Panc1 (cell line): ENCODE measurements at regions not wholly inside any gene's neighbourhood (a gene's known extent, or its start where the extent isn't known, plus 50 kb on each side); places are given as distances from the start of the nearest gene placed in this dataset.

ENCODE experiments used
- SIN3A ChIP-seq: IDR thresholded peaks from 2 replicates; pipeline ENCODE4 v1.6.1; 2012; ENCODE audit warnings: low read depth, mild to moderate bottlenecking, low read length, moderate library complexity, borderline replicate concordance; ENCODE audit not compliant: insufficient read depth
- TCF7L2 ChIP-seq: IDR thresholded peaks from 2 replicates; pipeline ENCODE4 v1.6.1; 2011; ENCODE audit warnings: mild to moderate bottlenecking, low read depth, low read length, inconsistent platforms
- TF ChIP-seq, protein P1 (sequence below): fragments of 450-650 bp; IDR thresholded peaks from 2 replicates; pipeline ENCODE4 v1.5.1; 2017; ENCODE audit warnings: mild to moderate bottlenecking
- TF ChIP-seq, protein P2 (sequence below), 2 experiments: IDR thresholded peaks; 2 replicates each; pipeline ENCODE4 v1.6.1; 2011 to 2012; ENCODE audit warnings: low read depth in 2 of 2, control low read depth in 1 of 2, low read length in 1 of 2, mild to moderate bottlenecking in 1 of 2, moderate library complexity in 1 of 2; ENCODE audit not compliant: insufficient read depth in 1 of 2

DNA sequence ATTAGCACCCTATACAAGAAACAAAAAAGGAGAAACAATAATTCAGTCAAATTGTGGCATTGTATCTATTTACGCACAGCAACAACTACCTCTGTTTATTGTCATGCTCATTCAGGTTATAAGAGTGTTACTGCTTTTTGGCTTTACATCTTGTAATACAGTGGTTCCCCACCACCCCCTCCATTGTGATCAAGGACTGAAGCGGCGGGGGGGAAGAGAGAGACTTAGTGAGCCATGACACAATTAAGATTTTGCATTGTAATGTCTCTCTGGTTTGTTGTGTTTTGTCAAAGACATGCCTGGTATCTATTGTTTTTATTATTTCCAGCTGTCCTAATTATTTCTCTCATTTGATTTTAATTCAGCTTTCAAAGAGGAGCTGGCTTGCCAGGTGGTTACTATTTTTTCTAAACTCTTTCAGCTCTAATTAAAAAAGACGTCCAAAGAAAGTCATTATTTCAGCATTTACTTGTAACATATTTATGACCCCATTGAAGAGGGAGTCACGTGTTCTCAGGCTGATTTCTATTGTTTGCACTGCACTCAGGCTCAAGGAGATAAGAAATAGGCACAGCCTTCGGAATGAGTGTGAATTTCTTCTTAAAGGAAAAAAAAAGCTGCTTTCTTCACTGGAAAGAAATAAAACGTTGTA is 234.4 kb upstream of the TBL1XR1 start:
- TF ChIP-seq, protein P1, sequence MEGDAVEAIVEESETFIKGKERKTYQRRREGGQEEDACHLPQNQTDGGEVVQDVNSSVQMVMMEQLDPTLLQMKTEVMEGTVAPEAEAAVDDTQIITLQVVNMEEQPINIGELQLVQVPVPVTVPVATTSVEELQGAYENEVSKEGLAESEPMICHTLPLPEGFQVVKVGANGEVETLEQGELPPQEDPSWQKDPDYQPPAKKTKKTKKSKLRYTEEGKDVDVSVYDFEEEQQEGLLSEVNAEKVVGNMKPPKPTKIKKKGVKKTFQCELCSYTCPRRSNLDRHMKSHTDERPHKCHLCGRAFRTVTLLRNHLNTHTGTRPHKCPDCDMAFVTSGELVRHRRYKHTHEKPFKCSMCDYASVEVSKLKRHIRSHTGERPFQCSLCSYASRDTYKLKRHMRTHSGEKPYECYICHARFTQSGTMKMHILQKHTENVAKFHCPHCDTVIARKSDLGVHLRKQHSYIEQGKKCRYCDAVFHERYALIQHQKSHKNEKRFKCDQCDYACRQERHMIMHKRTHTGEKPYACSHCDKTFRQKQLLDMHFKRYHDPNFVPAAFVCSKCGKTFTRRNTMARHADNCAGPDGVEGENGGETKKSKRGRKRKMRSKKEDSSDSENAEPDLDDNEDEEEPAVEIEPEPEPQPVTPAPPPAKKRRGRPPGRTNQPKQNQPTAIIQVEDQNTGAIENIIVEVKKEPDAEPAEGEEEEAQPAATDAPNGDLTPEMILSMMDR: no peak
- TF ChIP-seq, protein P2, sequence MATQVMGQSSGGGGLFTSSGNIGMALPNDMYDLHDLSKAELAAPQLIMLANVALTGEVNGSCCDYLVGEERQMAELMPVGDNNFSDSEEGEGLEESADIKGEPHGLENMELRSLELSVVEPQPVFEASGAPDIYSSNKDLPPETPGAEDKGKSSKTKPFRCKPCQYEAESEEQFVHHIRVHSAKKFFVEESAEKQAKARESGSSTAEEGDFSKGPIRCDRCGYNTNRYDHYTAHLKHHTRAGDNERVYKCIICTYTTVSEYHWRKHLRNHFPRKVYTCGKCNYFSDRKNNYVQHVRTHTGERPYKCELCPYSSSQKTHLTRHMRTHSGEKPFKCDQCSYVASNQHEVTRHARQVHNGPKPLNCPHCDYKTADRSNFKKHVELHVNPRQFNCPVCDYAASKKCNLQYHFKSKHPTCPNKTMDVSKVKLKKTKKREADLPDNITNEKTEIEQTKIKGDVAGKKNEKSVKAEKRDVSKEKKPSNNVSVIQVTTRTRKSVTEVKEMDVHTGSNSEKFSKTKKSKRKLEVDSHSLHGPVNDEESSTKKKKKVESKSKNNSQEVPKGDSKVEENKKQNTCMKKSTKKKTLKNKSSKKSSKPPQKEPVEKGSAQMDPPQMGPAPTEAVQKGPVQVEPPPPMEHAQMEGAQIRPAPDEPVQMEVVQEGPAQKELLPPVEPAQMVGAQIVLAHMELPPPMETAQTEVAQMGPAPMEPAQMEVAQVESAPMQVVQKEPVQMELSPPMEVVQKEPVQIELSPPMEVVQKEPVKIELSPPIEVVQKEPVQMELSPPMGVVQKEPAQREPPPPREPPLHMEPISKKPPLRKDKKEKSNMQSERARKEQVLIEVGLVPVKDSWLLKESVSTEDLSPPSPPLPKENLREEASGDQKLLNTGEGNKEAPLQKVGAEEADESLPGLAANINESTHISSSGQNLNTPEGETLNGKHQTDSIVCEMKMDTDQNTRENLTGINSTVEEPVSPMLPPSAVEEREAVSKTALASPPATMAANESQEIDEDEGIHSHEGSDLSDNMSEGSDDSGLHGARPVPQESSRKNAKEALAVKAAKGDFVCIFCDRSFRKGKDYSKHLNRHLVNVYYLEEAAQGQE (IDR thresholded peaks at IDR 0.05; ENCODE audit: insufficient read depth in 1 of 2, low read depth in 2 of 2, low read length in 1 of 2): no peak
- TF ChIP-seq TCF7L2: no peak
- no peak for TF ChIP-seq SIN3A
